Peyer's patch (tissue), 4 donors: ENCODE measurements at regions not wholly inside any gene's neighbourhood (a gene's known extent, or its start where the extent isn't known, plus 50 kb on each side); places are given as distances from the start of the nearest gene placed in this dataset.

ENCODE experiments used
- POLR2A ChIP-seq, 2 donors: fragments of 450-650 bp; IDR thresholded peaks; one replicate each; pipeline ENCODE4 v1.5.1; 2017; ENCODE audit warnings: antibody characterized with exemption in 2 of 2, mild to moderate bottlenecking in 2 of 2, moderate library complexity in 2 of 2
- TF ChIP-seq, protein P1 (sequence below), 6 experiments: fragments of 450-650 bp in 4 of 6; fragments of 200-600 bp in 2 of 6; sonication (generic) in 1 of 6; IDR thresholded peaks; one replicate each; pipeline ENCODE4 v1.5.1; 2017 to 2019; ENCODE audit warnings: antibody characterized with exemption in 6 of 6, mild to moderate bottlenecking in 3 of 6, moderate library complexity in 1 of 6

DNA sequence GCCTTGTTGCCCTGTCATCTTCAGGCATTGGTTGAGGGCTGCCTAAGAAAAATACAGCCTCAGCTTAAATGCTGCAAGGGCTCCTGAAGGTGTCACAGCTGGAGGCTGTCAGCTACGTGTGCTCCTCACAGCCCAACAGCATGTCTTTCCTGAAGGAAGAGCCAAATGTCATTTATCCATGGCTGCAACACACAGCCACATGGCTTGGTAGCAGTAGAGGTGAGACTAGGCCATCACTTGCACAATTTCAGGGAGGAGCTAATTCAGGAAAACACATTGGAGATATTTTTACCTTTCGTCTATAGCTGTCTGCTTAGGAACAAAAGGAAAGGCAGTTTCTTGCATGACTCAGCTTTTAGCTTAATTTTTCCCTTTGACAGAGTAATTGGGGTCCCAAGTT is 260.7 kb downstream of the SYK start:
- no peak for TF ChIP-seq POLR2A (IDR thresholded peaks at IDR 0.05)
- TF ChIP-seq, protein P1, sequence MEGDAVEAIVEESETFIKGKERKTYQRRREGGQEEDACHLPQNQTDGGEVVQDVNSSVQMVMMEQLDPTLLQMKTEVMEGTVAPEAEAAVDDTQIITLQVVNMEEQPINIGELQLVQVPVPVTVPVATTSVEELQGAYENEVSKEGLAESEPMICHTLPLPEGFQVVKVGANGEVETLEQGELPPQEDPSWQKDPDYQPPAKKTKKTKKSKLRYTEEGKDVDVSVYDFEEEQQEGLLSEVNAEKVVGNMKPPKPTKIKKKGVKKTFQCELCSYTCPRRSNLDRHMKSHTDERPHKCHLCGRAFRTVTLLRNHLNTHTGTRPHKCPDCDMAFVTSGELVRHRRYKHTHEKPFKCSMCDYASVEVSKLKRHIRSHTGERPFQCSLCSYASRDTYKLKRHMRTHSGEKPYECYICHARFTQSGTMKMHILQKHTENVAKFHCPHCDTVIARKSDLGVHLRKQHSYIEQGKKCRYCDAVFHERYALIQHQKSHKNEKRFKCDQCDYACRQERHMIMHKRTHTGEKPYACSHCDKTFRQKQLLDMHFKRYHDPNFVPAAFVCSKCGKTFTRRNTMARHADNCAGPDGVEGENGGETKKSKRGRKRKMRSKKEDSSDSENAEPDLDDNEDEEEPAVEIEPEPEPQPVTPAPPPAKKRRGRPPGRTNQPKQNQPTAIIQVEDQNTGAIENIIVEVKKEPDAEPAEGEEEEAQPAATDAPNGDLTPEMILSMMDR (IDR thresholded peaks at IDR 0.05) = no peak
